Karpas-422 (cell line): ENCODE measurements at regions not wholly inside any gene's neighbourhood (a gene's known extent, or its start where the extent isn't known, plus 50 kb on each side); places are given as distances from the start of the nearest gene placed in this dataset.
"Not testable (repeated sequence)": the region's sequence is repeated elsewhere in the genome, so short reads cannot be mapped to it uniquely, and the experiment has no call there.

Experiments used
- DNase-seq: peaks from one replicate; pipeline ENCODE4 v3.0.0-alpha.2; 2015
- H2AFZ ChIP-seq: fragments of 200-600 bp; sonication (generic); 2 replicates; pipeline ENCODE4 v1.6.1; 2014; ENCODE audit warnings: antibody characterized with exemption, low read length, mixed read lengths
- H3K27ac ChIP-seq: fragments of 200-600 bp; sonication (generic); 2 replicates; pipeline ENCODE4 v1.5.1; 2014; ENCODE audit warnings: mild to moderate bottlenecking, low read length, moderate library complexity
- H3K27me3 ChIP-seq: fragments of 200-600 bp; sonication (generic); 2 replicates; pipeline ENCODE4 v1.6.1; 2014; ENCODE audit warnings: low read length, mixed read lengths
- H3K36me3 ChIP-seq: fragments of 200-600 bp; sonication (generic); 2 replicates; pipeline ENCODE4 v1.6.1; 2014; ENCODE audit warnings: low read length, mixed read lengths; ENCODE audit not compliant: insufficient read depth
- H3K4me1 ChIP-seq: fragments of 200-600 bp; sonication (generic); 2 replicates; pipeline ENCODE4 v1.6.1; 2014; ENCODE audit warnings: mild to moderate bottlenecking, low read length, mixed read lengths
- H3K4me2 ChIP-seq: fragments of 200-600 bp; sonication (generic); 2 replicates; pipeline ENCODE4 v1.6.1; 2014; ENCODE audit warnings: low read length, low read depth, mild to moderate bottlenecking; ENCODE audit not compliant: poor library complexity, severe bottlenecking
- H3K4me3 ChIP-seq: fragments of 200-600 bp; sonication (generic); 2 replicates; pipeline ENCODE4 v1.5.1; 2014; ENCODE audit warnings: mild to moderate bottlenecking, antibody characterized with exemption, low read length, mixed read lengths
- H3K79me2 ChIP-seq: fragments of 200-600 bp; sonication (generic); 2 replicates; pipeline ENCODE4 v1.6.1; 2014; ENCODE audit warnings: mild to moderate bottlenecking, low read length, mixed read lengths
- H3K9ac ChIP-seq: fragments of 200-600 bp; sonication (generic); 2 replicates; pipeline ENCODE4 v1.6.0; 2014; ENCODE audit warnings: low read length
- H3K9me2 ChIP-seq: fragments of 200-600 bp; sonication (generic), shearing (Covaris generic); replicated peaks from 2 replicates; pipeline ENCODE4 v1.6.0; 2014; ENCODE audit warnings: mild to moderate bottlenecking, low read length, moderate library complexity; ENCODE audit not compliant: insufficient read depth
- H3K9me3 ChIP-seq: fragments of 300-700, 200-600 bp; sonication (generic); 2 replicates; pipeline ENCODE4 v1.6.1; 2014; ENCODE audit warnings: low read length, mixed read lengths
- H4K20me1 ChIP-seq: fragments of 200-600 bp; sonication (generic); 2 replicates; pipeline ENCODE4 v1.6.1; 2014; ENCODE audit warnings: mild to moderate bottlenecking, antibody characterized with exemption, low read length, low read depth; ENCODE audit not compliant: insufficient read depth

DNA sequence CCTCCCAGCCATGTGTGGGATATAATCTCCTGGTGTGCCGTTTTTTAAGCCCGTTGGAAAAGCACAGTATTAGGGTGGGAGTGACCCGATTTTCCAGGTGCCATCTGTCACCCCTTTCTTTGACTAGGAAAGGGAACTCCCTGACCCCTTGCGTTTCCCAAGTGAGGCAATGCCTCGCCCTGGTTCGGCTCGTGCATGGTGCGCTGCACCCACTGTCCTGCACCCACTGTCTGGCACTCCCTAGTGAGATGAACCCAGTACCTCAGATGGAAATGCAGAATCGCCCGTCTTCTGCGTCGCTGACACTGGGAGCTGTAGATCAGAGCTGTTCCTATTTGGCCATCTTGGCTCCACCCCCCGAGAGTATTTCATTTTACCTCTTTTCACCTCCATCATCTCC, 1146.6 kb downstream of the BRINP3 start:
- H3K4me3 ChIP-seq, H3K27ac ChIP-seq, H3K4me1 ChIP-seq, H4K20me1 ChIP-seq, H3K36me3 ChIP-seq, H2AFZ ChIP-seq, H3K4me2 ChIP-seq, H3K9me3 ChIP-seq, DNase-seq, H3K9me2 ChIP-seq, H3K9ac ChIP-seq, H3K27me3 ChIP-seq, H3K79me2 ChIP-seq: not testable (repeated sequence)

DNA sequence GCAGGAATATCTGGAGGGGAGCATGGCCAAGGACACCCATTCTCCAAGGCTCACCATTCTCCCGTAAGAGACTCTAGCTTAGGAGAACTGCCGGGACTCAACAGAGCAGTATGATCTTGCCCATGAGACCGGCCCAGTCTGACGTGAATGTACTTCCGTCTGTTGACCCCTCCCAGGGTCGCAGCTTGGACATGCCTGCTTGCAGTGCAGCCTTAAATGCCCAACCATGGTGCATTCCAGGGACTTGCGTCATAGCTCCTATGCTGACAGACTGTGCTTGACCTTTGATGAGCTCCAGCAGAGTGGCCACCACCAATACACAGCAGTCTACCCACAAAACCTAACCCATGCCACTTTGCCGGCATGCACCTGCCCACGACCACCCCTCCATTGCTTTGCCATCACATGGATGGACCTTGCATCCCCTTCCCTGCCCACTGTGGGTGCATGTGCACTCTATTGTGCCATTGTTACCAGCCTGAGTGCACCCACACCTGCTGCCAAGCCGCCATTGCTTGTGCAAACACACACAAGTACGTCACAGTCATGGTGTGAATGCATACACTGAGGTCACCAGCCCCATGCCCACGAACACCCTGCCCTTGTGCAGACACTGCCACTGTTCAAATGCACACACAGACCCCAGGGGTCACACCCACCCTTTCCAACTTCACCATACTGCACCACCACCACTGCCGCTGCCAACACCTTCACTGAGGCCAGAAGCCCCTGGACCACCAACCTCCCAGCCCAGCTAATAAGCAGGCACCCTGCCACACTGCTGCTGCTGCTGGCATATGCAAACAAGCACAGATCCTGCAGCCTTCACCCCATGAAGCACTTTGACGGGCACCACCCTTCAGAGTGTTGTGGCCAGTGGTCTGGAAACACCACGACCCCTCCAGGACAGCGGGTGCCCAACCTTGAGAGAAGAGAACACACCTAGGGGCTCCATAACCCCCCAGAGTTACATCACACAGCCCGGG, 1141.3 kb downstream of the BRINP3 start:
- Histone ChIP-seq H3K4me1 (no peaks in the 10 kb centered on the region), H3K27ac (no peak overlapping the region), H3K9me3 (peaks cover 10% of the 10 kb centered on the region), H3K79me2 (no peaks in the 10 kb centered on the region), H3K4me3 (no peak overlapping the region), H3K27me3 (no peaks in the 10 kb centered on the region), H2AFZ (no peak overlapping the region), H3K4me2 (no peak overlapping the region), H3K36me3 (no peaks in the 10 kb centered on the region), H3K9ac (no peak overlapping the region), H4K20me1 (no peaks in the 10 kb centered on the region), H3K9me2 (no peaks in the 10 kb centered on the region)
- no peak for DNase-seq

DNA sequence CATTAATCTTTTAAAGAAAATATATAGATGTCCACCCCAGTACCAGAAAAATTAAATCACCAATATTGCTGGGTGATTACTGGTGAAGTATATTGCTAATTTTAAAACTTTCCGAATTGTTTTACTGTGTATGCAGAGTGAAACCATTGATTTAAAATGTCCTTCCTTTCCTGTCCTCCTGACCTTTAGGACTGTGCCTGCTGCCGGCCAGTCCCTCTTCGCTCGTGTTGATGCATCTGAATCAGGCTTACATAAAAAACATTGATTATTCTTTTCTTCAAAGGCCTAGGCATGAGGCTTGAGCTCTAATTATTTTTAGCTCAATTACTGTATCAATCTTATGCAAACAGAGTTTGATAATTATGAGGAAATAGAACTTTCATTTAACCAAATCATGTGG, 1128.1 kb downstream of the BRINP3 start:
- Histone ChIP-seq H3K9me3 (peaks cover 4% of the 10 kb centered on the region; the same call in 1 of the 2 replicates), H3K4me2 (no peak overlapping the region)

DNA sequence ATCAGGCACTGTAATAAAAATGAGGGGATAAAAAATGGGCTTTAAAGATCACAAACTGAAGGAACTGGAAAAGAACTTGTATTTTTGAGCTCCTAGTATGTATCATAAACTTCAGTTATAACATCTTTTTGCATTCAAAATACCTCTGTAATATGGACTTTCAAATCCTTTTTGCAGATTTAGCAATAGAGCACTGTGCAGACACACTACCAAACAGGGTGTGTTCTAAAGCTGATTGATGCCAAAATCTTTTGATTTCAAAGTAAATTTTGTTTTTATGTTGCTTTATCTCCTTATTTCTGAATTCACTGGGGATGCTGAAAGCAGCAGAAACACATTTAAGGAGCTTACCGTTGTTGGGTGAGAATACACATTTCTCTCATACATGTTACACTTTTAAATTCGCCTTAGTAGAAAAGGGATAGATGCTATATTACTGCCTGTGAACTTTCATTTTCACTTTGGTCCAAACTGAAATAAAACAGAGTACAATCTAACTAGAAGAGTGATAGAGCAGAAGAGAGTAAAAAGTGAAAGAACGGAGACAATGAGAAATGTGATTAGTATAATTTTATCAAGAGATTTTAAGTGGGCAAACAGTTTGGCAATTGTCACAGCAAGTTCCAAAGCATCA, 1126.6 kb downstream of the BRINP3 start:
- no peaks in the 10 kb centered on the region for H3K27me3 ChIP-seq
- no peak overlapping the region for H3K9ac ChIP-seq
- no peaks in the 10 kb centered on the region for H3K36me3 ChIP-seq
- H3K9me2 ChIP-seq = no peaks in the 10 kb centered on the region; the same call in 1 of the 2 replicates
- H3K4me3 ChIP-seq = no peak overlapping the region
- H3K4me1 ChIP-seq = no peaks in the 10 kb centered on the region
- no peak overlapping the region for H3K27ac ChIP-seq
- no peak for DNase-seq
- no peaks in the 10 kb centered on the region for H4K20me1 ChIP-seq
- no peak overlapping the region for H2AFZ ChIP-seq
- no peaks in the 10 kb centered on the region for H3K79me2 ChIP-seq
- H3K9me3 ChIP-seq = peaks cover 4% of the 10 kb centered on the region; the same call in 1 of the 2 replicates
- H3K4me2 ChIP-seq = no peak overlapping the region

More for the DNA sequence above, 1128.1 kb downstream of the BRINP3 start:
- Histone ChIP-seq H2AFZ (no peak overlapping the region), H4K20me1 (no peaks in the 10 kb centered on the region), H3K79me2 (no peaks in the 10 kb centered on the region), H3K36me3 (no peaks in the 10 kb centered on the region), H3K9me2 (no peaks in the 10 kb centered on the region; the same call in 1 of the 2 replicates), H3K4me3 (no peak overlapping the region), H3K4me1 (no peaks in the 10 kb centered on the region), H3K27me3 (no peaks in the 10 kb centered on the region), H3K27ac (no peak overlapping the region), H3K9ac (no peak overlapping the region)
- DNase-seq = no peak

DNA sequence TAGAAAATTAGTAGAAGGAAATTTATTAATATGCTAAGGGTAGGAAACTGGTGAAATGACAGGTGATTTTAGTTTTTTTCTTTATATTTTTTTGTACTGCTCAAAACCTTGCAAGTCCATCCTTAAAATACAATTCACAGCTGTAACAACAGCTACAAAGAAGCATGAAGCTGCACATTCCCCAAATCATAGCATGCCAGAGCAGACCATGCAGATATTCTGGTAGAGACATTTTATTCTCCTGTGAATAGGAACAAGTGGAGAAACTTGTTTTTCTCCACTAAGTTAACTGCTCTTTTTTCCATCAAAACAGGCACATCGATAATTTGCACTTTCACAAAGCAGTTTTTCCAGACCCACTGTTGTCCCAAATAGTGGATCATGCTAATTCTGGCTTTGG, 1125.7 kb downstream of the BRINP3 start:
- Histone ChIP-seq H3K4me1 (no peaks in the 10 kb centered on the region), H3K27me3 (no peaks in the 10 kb centered on the region), H3K4me3 (no peak overlapping the region), H2AFZ (no peak overlapping the region), H3K9ac (no peak overlapping the region), H3K36me3 (no peaks in the 10 kb centered on the region), H3K4me2 (no peak overlapping the region), H3K9me3 (no peaks in the 10 kb centered on the region; the same call in 1 of the 2 replicates), H3K9me2 (no peaks in the 10 kb centered on the region; the same call in 1 of the 2 replicates), H4K20me1 (no peaks in the 10 kb centered on the region), H3K27ac (no peak overlapping the region), H3K79me2 (no peaks in the 10 kb centered on the region)
- no peak for DNase-seq

DNA sequence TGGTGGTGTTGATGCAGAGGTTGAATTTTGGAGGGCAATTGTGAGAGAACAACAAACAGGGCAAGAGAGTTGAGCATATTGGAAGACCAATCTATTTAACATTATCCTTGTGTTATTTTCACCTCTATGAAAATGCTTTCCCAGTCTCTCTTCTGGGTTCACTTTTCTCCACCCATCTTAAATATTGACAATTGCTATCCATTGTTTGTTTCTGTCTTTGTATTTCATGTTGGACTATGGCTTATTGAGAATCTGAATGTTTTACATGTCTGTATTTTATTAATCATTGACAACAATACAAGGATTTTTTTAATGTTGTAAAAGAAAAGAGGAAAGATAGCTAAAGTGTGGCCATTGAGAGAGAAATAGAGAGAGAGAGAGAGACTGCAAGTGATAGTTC, 1121.5 kb downstream of the BRINP3 start:
- Histone ChIP-seq H3K79me2 (no peaks in the 10 kb centered on the region), H3K9me3 (peaks cover 8% of the 10 kb centered on the region; the same call in 1 of the 2 replicates), H3K4me2 (no peak overlapping the region), H4K20me1 (no peaks in the 10 kb centered on the region), H3K4me3 (no peak overlapping the region), H3K36me3 (no peaks in the 10 kb centered on the region), H3K4me1 (no peaks in the 10 kb centered on the region), H3K27me3 (no peaks in the 10 kb centered on the region), H2AFZ (no peak overlapping the region), H3K27ac (no peak overlapping the region), H3K9me2 (no peaks in the 10 kb centered on the region), H3K9ac (no peak overlapping the region)
- no peak for DNase-seq

DNA sequence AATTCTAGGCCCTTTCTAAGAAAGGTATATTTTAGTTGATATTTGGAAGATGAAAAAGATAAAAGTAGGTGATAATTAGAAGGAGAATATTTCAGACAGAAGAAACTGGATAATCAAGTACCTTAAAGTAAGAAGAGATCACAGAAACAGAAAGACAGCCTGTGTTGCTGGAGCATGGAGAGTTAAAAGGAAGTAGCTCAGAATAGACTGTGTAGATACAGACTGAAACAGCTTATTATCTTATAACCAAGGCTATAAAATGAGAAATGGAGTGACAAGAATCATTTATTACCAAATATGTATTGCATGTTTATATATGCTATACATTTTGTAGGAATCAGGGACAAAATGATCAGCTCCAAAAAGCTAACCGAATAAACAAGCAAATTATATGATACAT, 1120.3 kb downstream of the BRINP3 start:
- no peaks in the 10 kb centered on the region for H3K9me2 ChIP-seq
- no peak overlapping the region for H2AFZ ChIP-seq
- no peaks in the 10 kb centered on the region for H4K20me1 ChIP-seq
- no peak overlapping the region for H3K4me2 ChIP-seq
- H3K27me3 ChIP-seq = no peaks in the 10 kb centered on the region
- no peaks in the 10 kb centered on the region for H3K4me1 ChIP-seq
- no peak for DNase-seq
- no peak overlapping the region for H3K4me3 ChIP-seq
- H3K27ac ChIP-seq = no peak overlapping the region
- no peak overlapping the region for H3K9ac ChIP-seq
- peaks cover 8% of the 10 kb centered on the region; the same call in 1 of the 2 replicates for H3K9me3 ChIP-seq
- H3K79me2 ChIP-seq = no peaks in the 10 kb centered on the region
- no peaks in the 10 kb centered on the region for H3K36me3 ChIP-seq

DNA sequence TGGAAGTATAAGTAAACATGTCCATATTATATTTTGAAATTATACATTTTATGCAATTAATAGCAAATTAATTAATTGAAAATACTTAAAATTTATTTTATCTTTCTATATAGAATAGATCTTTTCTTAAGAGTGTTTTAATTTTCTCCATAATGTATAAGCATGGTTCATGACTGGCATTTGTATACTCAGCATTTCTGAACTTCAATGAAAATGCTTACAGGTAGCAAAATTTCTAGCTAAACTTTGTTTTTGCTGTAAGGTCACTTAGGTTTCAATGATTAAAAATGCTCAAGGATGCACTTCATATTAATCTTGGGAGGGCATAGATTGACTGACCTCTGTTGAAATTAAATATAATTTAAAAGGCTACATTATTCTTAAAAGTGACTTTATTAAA, 1108.1 kb downstream of the BRINP3 start:
- H3K4me2 ChIP-seq = no peak overlapping the region
- no peak for DNase-seq
- H4K20me1 ChIP-seq = no peaks in the 10 kb centered on the region
- no peaks in the 10 kb centered on the region for H3K4me1 ChIP-seq
- no peak overlapping the region for H3K27ac ChIP-seq
- H3K79me2 ChIP-seq = no peaks in the 10 kb centered on the region
- no peaks in the 10 kb centered on the region for H3K36me3 ChIP-seq
- H3K9me2 ChIP-seq = no peaks in the 10 kb centered on the region
- H2AFZ ChIP-seq = no peak overlapping the region
- peaks cover 7% of the 10 kb centered on the region; the same call in 1 of the 2 replicates for H3K9me3 ChIP-seq
- no peak overlapping the region for H3K4me3 ChIP-seq
- no peak overlapping the region for H3K9ac ChIP-seq
- H3K27me3 ChIP-seq = no peaks in the 10 kb centered on the region
